Right atrium auricular region (tissue), 2 donors: ENCODE measurements at regions not wholly inside any gene's neighbourhood (a gene's known extent, or its start where the extent isn't known, plus 50 kb on each side); places are given as distances from the start of the nearest gene placed in this dataset.

Experiments used
- DNase-seq: peaks from one replicate; pipeline ENCODE4 v3.0.0-alpha.2; 2019; ENCODE audit warnings: low spot score
- H3K27ac ChIP-seq, 2 donors: fragments of 200-600 bp; sonication (generic); 1 replicate in 1 of 2; 2 replicates in 1 of 2; pipeline ENCODE4 v1.5.1; 2016 to 2019
- H3K27me3 ChIP-seq, 2 donors: fragments of 200-600 bp; sonication (generic); one replicate each; pipeline versions ENCODE4 v1.5.1 to v1.6.0; 2017 to 2019
- H3K36me3 ChIP-seq: fragments of 200-600 bp; sonication (generic); one replicate; pipeline ENCODE4 v1.5.1; 2016
- H3K4me1 ChIP-seq, 2 donors: fragments of 200-600 bp; sonication (generic); one replicate each; pipeline versions ENCODE4 v1.5.1 to v1.6.0; 2017 to 2019
- H3K4me3 ChIP-seq, 2 donors: fragments of 200-600 bp; sonication (generic); 1 replicate in 1 of 2; 2 replicates in 1 of 2; pipeline ENCODE4 v1.5.1; 2017 to 2019; ENCODE audit warnings: mild to moderate bottlenecking in 1 of 2, moderate library complexity in 1 of 2
- H3K9me3 ChIP-seq, 2 donors: fragments of 200-600 bp; sonication (generic); one replicate each; pipeline ENCODE4 v1.5.1; 2019
- TF ChIP-seq, protein P1 (sequence below), 2 donors: fragments of 200-600 bp; sonication (generic); IDR thresholded peaks; one replicate each; pipeline ENCODE4 v1.5.1; 2019; ENCODE audit warnings: antibody characterized with exemption in 2 of 2

GRCh38 chr20:47448429-47448828 lies 53.3 kb upstream of the NCOA3 start:
- TF ChIP-seq, protein P1, sequence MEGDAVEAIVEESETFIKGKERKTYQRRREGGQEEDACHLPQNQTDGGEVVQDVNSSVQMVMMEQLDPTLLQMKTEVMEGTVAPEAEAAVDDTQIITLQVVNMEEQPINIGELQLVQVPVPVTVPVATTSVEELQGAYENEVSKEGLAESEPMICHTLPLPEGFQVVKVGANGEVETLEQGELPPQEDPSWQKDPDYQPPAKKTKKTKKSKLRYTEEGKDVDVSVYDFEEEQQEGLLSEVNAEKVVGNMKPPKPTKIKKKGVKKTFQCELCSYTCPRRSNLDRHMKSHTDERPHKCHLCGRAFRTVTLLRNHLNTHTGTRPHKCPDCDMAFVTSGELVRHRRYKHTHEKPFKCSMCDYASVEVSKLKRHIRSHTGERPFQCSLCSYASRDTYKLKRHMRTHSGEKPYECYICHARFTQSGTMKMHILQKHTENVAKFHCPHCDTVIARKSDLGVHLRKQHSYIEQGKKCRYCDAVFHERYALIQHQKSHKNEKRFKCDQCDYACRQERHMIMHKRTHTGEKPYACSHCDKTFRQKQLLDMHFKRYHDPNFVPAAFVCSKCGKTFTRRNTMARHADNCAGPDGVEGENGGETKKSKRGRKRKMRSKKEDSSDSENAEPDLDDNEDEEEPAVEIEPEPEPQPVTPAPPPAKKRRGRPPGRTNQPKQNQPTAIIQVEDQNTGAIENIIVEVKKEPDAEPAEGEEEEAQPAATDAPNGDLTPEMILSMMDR (IDR thresholded peaks at IDR 0.05) = no peak
- H3K4me3 ChIP-seq = no peak overlapping the region
- H3K27ac ChIP-seq = no peak overlapping the region
- no peak for DNase-seq
- H3K36me3 ChIP-seq = no peaks in the 10 kb centered on the region
- H3K9me3 ChIP-seq = no peaks in the 10 kb centered on the region
- no peaks in the 10 kb centered on the region for H3K4me1 ChIP-seq
- no peaks in the 10 kb centered on the region for H3K27me3 ChIP-seq

DNA sequence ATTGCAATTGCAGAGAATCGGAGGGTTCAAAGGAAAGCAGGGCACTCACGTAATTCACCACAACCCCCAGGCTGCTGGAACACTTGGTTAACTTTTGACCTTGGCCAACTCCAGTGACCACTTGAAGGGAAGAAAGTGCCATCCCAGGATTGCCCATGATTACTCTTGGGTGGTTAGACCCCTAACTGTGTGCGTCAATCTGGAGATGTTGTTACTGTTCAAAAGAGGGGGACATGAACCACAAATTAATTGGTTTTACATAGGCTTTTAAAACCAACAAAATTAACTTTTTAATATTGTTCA lies 50.1 kb upstream of the NCOA3 start:
- Histone ChIP-seq H3K4me3 (no peak overlapping the region), H3K4me1 (no peaks in the 10 kb centered on the region), H3K27ac (no peak overlapping the region), H3K27me3 (no peaks in the 10 kb centered on the region), H3K36me3 (no peaks in the 10 kb centered on the region), H3K9me3 (no peaks in the 10 kb centered on the region)
- TF ChIP-seq, protein P1 (IDR thresholded peaks at IDR 0.05) = no peak
- DNase-seq = no peak
